Fibroblast of the aortic adventitia (primary cell): ENCODE measurements at regions not wholly inside any gene's neighbourhood (a gene's known extent, or its start where the extent isn't known, plus 50 kb on each side); places are given as distances from the start of the nearest gene placed in this dataset.

ENCODE experiments used
- DNase-seq: peaks from one replicate; pipeline ENCODE4 v3.0.0-alpha.2; 2010; ENCODE audit warnings: low read depth
- H3K4me3 ChIP-seq: 2 replicates; pipeline ENCODE4 v1.5.1; 2011; ENCODE audit warnings: low read depth, mild to moderate bottlenecking, control low read depth, low read length, moderate library complexity
- TF ChIP-seq, protein P1 (sequence below): IDR thresholded peaks from 2 replicates; pipeline ENCODE4 v1.5.1; 2011; ENCODE audit warnings: mild to moderate bottlenecking, low read length, control low read depth, inconsistent platforms; ENCODE audit not compliant: insufficient read depth

DNA sequence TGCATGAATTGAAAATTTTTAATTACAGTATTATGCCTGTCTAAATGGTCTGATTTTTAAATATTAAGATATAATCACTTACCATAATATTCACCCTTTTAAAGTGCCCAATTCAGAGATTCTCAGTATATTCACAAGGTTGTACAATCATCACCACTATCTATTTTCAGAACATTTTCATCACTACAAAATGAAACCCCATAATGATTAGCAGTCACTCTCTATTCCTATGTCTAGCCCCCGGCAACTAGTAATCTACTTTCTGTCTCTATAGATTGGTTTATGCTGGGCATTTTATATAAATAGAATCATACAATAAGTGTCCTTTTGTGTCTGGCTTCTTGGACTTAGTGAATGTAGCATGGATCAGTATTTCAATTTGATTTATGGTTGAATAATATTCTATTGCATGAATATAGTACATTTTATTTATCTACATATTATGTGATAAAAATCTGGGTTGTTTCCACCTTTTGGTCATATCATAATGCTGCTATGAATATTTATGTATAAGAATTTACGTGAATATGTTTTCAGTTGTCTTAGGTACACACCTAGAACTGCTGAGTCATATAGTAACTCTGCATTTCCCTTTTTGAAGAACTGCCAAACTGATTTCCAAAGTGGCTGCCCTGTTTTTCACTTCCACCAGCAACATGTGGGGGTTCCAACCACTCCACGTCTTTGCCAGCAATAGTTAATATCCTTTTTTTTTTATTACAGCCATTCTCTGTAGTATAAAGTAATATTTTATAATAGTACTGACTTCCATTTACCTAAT lies 485.7 kb upstream of the ZNF385D start:
- TF ChIP-seq, protein P1, sequence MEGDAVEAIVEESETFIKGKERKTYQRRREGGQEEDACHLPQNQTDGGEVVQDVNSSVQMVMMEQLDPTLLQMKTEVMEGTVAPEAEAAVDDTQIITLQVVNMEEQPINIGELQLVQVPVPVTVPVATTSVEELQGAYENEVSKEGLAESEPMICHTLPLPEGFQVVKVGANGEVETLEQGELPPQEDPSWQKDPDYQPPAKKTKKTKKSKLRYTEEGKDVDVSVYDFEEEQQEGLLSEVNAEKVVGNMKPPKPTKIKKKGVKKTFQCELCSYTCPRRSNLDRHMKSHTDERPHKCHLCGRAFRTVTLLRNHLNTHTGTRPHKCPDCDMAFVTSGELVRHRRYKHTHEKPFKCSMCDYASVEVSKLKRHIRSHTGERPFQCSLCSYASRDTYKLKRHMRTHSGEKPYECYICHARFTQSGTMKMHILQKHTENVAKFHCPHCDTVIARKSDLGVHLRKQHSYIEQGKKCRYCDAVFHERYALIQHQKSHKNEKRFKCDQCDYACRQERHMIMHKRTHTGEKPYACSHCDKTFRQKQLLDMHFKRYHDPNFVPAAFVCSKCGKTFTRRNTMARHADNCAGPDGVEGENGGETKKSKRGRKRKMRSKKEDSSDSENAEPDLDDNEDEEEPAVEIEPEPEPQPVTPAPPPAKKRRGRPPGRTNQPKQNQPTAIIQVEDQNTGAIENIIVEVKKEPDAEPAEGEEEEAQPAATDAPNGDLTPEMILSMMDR: no peak
- no peak overlapping the region for H3K4me3 ChIP-seq
- no peak for DNase-seq

DNA sequence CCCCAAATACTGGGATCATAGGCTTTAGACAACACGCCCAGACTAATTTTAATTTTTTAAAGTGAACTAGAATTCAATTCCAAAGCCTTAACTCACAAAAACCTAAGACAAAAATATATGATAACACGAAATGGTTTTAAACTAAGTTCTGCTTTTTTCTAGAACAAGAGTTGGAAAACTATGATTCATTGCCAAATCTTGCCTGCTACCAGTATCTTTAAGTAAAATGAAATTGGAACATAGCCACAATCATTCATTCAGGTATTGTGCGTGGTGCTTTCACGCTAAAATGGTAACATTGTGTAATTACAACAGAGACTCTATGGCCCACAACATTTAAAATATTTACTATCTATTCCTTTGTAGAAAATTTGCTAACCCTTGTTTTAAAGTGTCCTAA lies 488.0 kb upstream of the ZNF385D start:
- no peak for DNase-seq
- H3K4me3 ChIP-seq: no peak overlapping the region
- TF ChIP-seq, protein P1: no peak

GRCh38 chr3:22241110-22241509 lies 490.1 kb upstream of the ZNF385D start:
- TF ChIP-seq, protein P1: no peak
- DNase-seq: no peak
- no peak overlapping the region for H3K4me3 ChIP-seq

GRCh38 chr3:22244761-22245521 lies 493.9 kb upstream of the ZNF385D start:
- peak; percentile 81 for DNase-seq
- no peak overlapping the region for H3K4me3 ChIP-seq
- TF ChIP-seq, protein P1: no peak

DNA sequence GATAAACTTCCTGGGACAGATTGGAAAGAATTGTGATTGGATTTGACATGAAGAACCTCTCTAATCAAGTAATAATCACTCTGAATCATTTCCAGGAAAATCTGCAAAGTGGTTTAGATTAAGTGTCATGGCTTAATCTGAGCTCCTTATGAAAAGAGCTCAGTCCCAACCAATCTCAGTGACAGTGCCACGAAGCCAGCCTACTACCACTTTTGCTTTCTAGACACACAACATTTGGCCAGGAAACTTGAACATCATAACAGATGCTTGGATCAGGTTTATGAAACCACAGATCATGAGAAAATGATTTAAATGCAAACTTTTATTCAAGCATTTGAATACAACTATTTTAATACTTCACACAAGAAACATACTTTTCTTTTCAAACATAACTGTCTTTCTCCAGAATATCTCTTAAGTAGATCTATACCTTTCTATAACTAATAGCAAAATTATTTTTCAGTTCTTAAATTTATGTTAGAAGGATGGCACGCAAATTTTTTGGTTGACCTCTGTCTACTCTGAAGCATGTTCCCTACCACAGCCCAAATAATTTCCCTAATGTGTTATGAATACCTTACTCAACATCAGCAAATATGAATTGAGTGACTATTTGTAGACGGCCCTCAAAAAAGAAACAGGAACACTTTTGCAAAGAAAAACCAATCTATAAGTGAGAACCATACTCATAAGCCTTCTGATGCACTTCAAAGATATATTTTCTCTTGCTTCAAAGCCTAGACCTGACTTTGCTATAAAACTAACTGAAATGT lies 495.0 kb upstream of the ZNF385D start:
- no peak overlapping the region for H3K4me3 ChIP-seq
- no peak for DNase-seq

DNA sequence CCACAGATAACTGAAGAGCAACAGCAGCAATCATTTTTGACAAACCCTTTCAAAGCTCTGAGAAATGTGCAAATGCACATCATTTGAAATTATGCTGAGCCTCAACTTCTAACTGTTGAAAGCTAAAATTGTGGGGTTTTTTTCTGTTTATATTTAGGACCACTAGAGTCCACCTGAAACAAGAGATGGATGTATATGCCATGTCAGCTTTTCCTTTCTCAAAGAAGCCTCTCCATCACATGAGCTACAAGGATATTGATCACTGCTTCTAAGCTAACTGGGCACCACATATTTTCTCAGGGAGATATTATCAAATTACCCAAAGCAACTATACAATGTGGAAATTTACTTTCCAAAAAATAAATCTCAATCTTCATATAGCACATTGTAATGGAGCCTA lies 498.6 kb upstream of the ZNF385D start:
- no peak for DNase-seq
- TF ChIP-seq, protein P1: no peak
- no peak overlapping the region for H3K4me3 ChIP-seq

More for the DNA sequence above, 495.0 kb upstream of the ZNF385D start:
- TF ChIP-seq, protein P1: no peak
